Activated naive CD4-positive, alpha-beta T cell treated with anti-CD3 and anti-CD28 coated beads for 36 hours (primary cell): ENCODE measurements at regions not wholly inside any gene's neighbourhood (a gene's known extent, or its start where the extent isn't known, plus 50 kb on each side); places are given as distances from the start of the nearest gene placed in this dataset.
"Not testable (repeated sequence)": the region's sequence is repeated elsewhere in the genome, so short reads cannot be mapped to it uniquely, and the experiment has no call there.

Experiments
- CTCF ChIA-PET: fragments of 350-600 bp; sonication (Branson Sonifier 250); formaldehyde crosslinking; loops from one replicate; lab custom pipeline; 2021; ENCODE audit warnings: antibody characterized with exemption; lab: Charles Lee
- DNase-seq: peaks from one replicate; pipeline ENCODE4 v3.0.0-alpha.2; 2020
- H3K27ac Mint-ChIP-seq: one replicate; pipeline ENCODE4 v1.8.0; 2021; ENCODE audit warnings: mild to moderate bottlenecking, mixed read lengths
- H3K27me3 Mint-ChIP-seq: one replicate; pipeline ENCODE4 v1.8.0; 2021; ENCODE audit warnings: low read depth, mixed read lengths
- H3K36me3 Mint-ChIP-seq: one replicate; pipeline ENCODE4 v1.8.0; 2021; ENCODE audit warnings: low read depth, mixed read lengths
- H3K4me1 Mint-ChIP-seq: one replicate; pipeline ENCODE4 v1.8.0; 2021; ENCODE audit warnings: low read depth, mixed read lengths
- H3K4me3 Mint-ChIP-seq: one replicate; pipeline ENCODE4 v1.8.0; 2021; ENCODE audit warnings: mild to moderate bottlenecking, moderate library complexity, mixed read lengths
- H3K9me3 Mint-ChIP-seq: one replicate; pipeline ENCODE4 v1.8.0; 2021; ENCODE audit warnings: mixed read lengths
- intact Hi-C: fragments of 100-400 bp; cut with micrococcal nuclease; formaldehyde crosslinking; loops from one replicate; pipeline ENCODE4 v1.15.1; 2023

GRCh38 chr15:53193149-53193548, 403.0 kb upstream of the ONECUT1 start:
- Mint-ChIP-seq H3K4me1 (no peaks in the 10 kb centered on the region), H3K9me3 (peaks cover 5% of the 10 kb centered on the region), H3K36me3 (no peaks in the 10 kb centered on the region), H3K4me3 (no peak overlapping the region), H3K27ac (no peak overlapping the region), H3K27me3 (peaks cover 12% of the 10 kb centered on the region)
- CTCF ChIA-PET, result interaction anchor here (0.7 kb wide), 1 partner anchor 35 kb away, joined by 3 read pairs; no protein-coding TSS in a partner anchor
- no peak for DNase-seq
- intact Hi-C loops, result no loop called here

- Mint-ChIP-seq H3K9me3 (peaks cover 11% of the 10 kb centered on the region), H3K4me1 (no peaks in the 10 kb centered on the region), H3K36me3 (no peaks in the 10 kb centered on the region), H3K4me3 (no peak overlapping the region), H3K27ac (no peak overlapping the region), H3K27me3 (no peaks in the 10 kb centered on the region)
- no peak for DNase-seq
- intact Hi-C loops, result no loop called here
- CTCF ChIA-PET, result no interaction called here
Measured at GRCh38 chr15:53189860-53190259, 399.7 kb upstream of the ONECUT1 start.

GRCh38 chr15:53183449-53183848, 393.3 kb upstream of the ONECUT1 start:
- H3K4me3 Mint-ChIP-seq, H3K36me3 Mint-ChIP-seq, H3K4me1 Mint-ChIP-seq, DNase-seq, H3K27ac Mint-ChIP-seq, CTCF ChIA-PET, H3K27me3 Mint-ChIP-seq, intact Hi-C loops: not testable (repeated sequence)
- peaks cover 13% of the 10 kb centered on the region for H3K9me3 Mint-ChIP-seq

- peaks cover 4% of the 10 kb centered on the region for H3K27me3 Mint-ChIP-seq
- intact Hi-C loops, result no loop called here
- H3K9me3 Mint-ChIP-seq, result no peaks in the 10 kb centered on the region
- no peaks in the 10 kb centered on the region for H3K4me1 Mint-ChIP-seq
- no peak for DNase-seq
- no peak overlapping the region for H3K27ac Mint-ChIP-seq
- no peak overlapping the region for H3K4me3 Mint-ChIP-seq
- CTCF ChIA-PET, result no interaction called here
- H3K36me3 Mint-ChIP-seq, result no peaks in the 10 kb centered on the region
Measured at GRCh38 chr15:53171571-53171970, 381.4 kb upstream of the ONECUT1 start.

- DNase-seq, result no peak
- H3K27ac Mint-ChIP-seq, result no peak overlapping the region
- H3K4me1 Mint-ChIP-seq, result no peaks in the 10 kb centered on the region
- intact Hi-C loops, result no loop called here
- H3K27me3 Mint-ChIP-seq, result peaks cover 2% of the 10 kb centered on the region
- CTCF ChIA-PET, result no interaction called here
- no peaks in the 10 kb centered on the region for H3K9me3 Mint-ChIP-seq
- H3K4me3 Mint-ChIP-seq, result no peak overlapping the region
- no peaks in the 10 kb centered on the region for H3K36me3 Mint-ChIP-seq
Measured at GRCh38 chr15:53166684-53167201, 376.6 kb upstream of the ONECUT1 start.

- DNase-seq, result no peak
- Mint-ChIP-seq H3K4me1 (no peaks in the 10 kb centered on the region), H3K36me3 (no peaks in the 10 kb centered on the region), H3K4me3 (no peak overlapping the region), H3K9me3 (no peaks in the 10 kb centered on the region), H3K27me3 (peaks cover 2% of the 10 kb centered on the region), H3K27ac (no peak overlapping the region)
- CTCF ChIA-PET, result no interaction called here
- intact Hi-C loops, result no loop called here
Measured at GRCh38 chr15:53165988-53166683, 376.0 kb upstream of the ONECUT1 start.

- DNase-seq, result no peak
- no peaks in the 10 kb centered on the region for H3K36me3 Mint-ChIP-seq
- intact Hi-C loops, result no loop called here
- H3K27ac Mint-ChIP-seq, result no peak overlapping the region
- no peak overlapping the region for H3K4me3 Mint-ChIP-seq
- CTCF ChIA-PET, result no interaction called here
- no peaks in the 10 kb centered on the region for H3K4me1 Mint-ChIP-seq
- peaks cover 2% of the 10 kb centered on the region for H3K9me3 Mint-ChIP-seq
- peaks cover 2% of the 10 kb centered on the region for H3K27me3 Mint-ChIP-seq
Measured at GRCh38 chr15:53160092-53160704, 370.1 kb upstream of the ONECUT1 start.

GRCh38 chr15:53159458-53159857, 369.3 kb upstream of the ONECUT1 start:
- DNase-seq, result no peak
- Mint-ChIP-seq H3K27ac (no peak overlapping the region), H3K9me3 (peaks cover 2% of the 10 kb centered on the region), H3K27me3 (peaks cover 2% of the 10 kb centered on the region), H3K4me3 (no peak overlapping the region), H3K36me3 (no peaks in the 10 kb centered on the region), H3K4me1 (no peaks in the 10 kb centered on the region)
- CTCF ChIA-PET, result no interaction called here
- intact Hi-C loops, result no loop called here

GRCh38 chr15:53158995-53159394, 368.9 kb upstream of the ONECUT1 start:
- intact Hi-C loops, result no loop called here
- H3K9me3 Mint-ChIP-seq, result peaks cover 2% of the 10 kb centered on the region
- no peak for DNase-seq
- H3K27ac Mint-ChIP-seq, result no peak overlapping the region
- no peak overlapping the region for H3K4me3 Mint-ChIP-seq
- CTCF ChIA-PET, result no interaction called here
- no peaks in the 10 kb centered on the region for H3K4me1 Mint-ChIP-seq
- peaks cover 2% of the 10 kb centered on the region for H3K27me3 Mint-ChIP-seq
- H3K36me3 Mint-ChIP-seq, result no peaks in the 10 kb centered on the region

- intact Hi-C loops, result no loop called here
- CTCF ChIA-PET, result interaction anchor here (1.0 kb wide), 1 partner anchor 11 kb away, joined by 3 read pairs; no protein-coding TSS in a partner anchor
- H3K4me3 Mint-ChIP-seq, result no peak overlapping the region
- no peaks in the 10 kb centered on the region for H3K4me1 Mint-ChIP-seq
- H3K9me3 Mint-ChIP-seq, result peaks cover 3% of the 10 kb centered on the region
- H3K36me3 Mint-ChIP-seq, result no peaks in the 10 kb centered on the region
- H3K27ac Mint-ChIP-seq, result no peak overlapping the region
- no peak for DNase-seq
- peaks cover 4% of the 10 kb centered on the region for H3K27me3 Mint-ChIP-seq
Measured at GRCh38 chr15:53133255-53133850, 343.2 kb upstream of the ONECUT1 start.

GRCh38 chr15:53130943-53131342, 340.8 kb upstream of the ONECUT1 start:
- intact Hi-C loops, result no loop called here
- Mint-ChIP-seq H3K27me3 (peaks cover 4% of the 10 kb centered on the region), H3K27ac (no peak overlapping the region), H3K9me3 (peaks cover 3% of the 10 kb centered on the region), H3K4me3 (no peak overlapping the region), H3K36me3 (no peaks in the 10 kb centered on the region), H3K4me1 (no peaks in the 10 kb centered on the region)
- CTCF ChIA-PET, result no interaction called here
- no peak for DNase-seq

GRCh38 chr15:53129121-53129904, 339.2 kb upstream of the ONECUT1 start:
- H3K27me3 Mint-ChIP-seq, result peaks cover 4% of the 10 kb centered on the region
- no peaks in the 10 kb centered on the region for H3K9me3 Mint-ChIP-seq
- no peak for DNase-seq
- H3K4me1 Mint-ChIP-seq, result no peaks in the 10 kb centered on the region
- H3K27ac Mint-ChIP-seq, result no peak overlapping the region
- H3K4me3 Mint-ChIP-seq, result no peak overlapping the region
- no peaks in the 10 kb centered on the region for H3K36me3 Mint-ChIP-seq
- CTCF ChIA-PET, result no interaction called here
- intact Hi-C loops, result no loop called here
